WTC11 (cell line): ENCODE measurements at regions not wholly inside any gene's neighbourhood (a gene's known extent, or its start where the extent isn't known, plus 50 kb on each side); places are given as distances from the start of the nearest gene placed in this dataset.
"Not testable (repeated sequence)": the region's sequence is repeated elsewhere in the genome, so short reads cannot be mapped to it uniquely, and the experiment has no call there.

Source experiments
- ATAC-seq: fragments of 200-7000 bp; cut with Tn5 transposase; 2 replicates; pipeline ENCODE4 v1.10.0; 2021; ENCODE audit warnings: mild to moderate bottlenecking, moderate library complexity
- CTCF ChIA-PET: fragments of 300-600 bp; sonication (Branson Sonifier 250); formaldehyde crosslinking; loops from one replicate; lab custom pipeline; 2021; ENCODE audit warnings: antibody characterized with exemption; lab: Charles Lee
- POLR2A ChIA-PET: fragments of 350-600 bp; sonication (Branson Sonifier 250); formaldehyde crosslinking; loops from one replicate; lab custom pipeline; 2021; ENCODE audit warnings: antibody characterized with exemption; lab: Charles Lee
- DNase-seq: peaks from one replicate; pipeline ENCODE4 v3.0.0; 2021; ENCODE audit warnings: low spot score
- H3K27ac Mint-ChIP-seq: 2 replicates; pipeline ENCODE4 v1.8.0; 2021; ENCODE audit warnings: mixed read lengths
- H3K27me3 Mint-ChIP-seq: 2 replicates; pipeline ENCODE4 v1.8.0; 2021; ENCODE audit warnings: low read depth, mild to moderate bottlenecking, moderate library complexity, mixed read lengths
- H3K36me3 Mint-ChIP-seq: 2 replicates; pipeline ENCODE4 v1.8.0; 2021; ENCODE audit warnings: mixed read lengths
- H3K4me1 Mint-ChIP-seq: 2 replicates; pipeline ENCODE4 v1.8.0; 2022; ENCODE audit warnings: mixed read lengths
- H3K4me3 Mint-ChIP-seq: 2 replicates; pipeline ENCODE4 v1.8.0; 2021; ENCODE audit warnings: mild to moderate bottlenecking, moderate library complexity, mixed read lengths
- H3K9me3 Mint-ChIP-seq: 2 replicates; pipeline ENCODE4 v1.8.0; 2021; ENCODE audit warnings: mixed read lengths
- ARID4B ChIP-seq: sonication (generic); formaldehyde crosslinking; IDR thresholded peaks from 2 replicates; pipeline ENCODE4 v1.8.0; 2023; ENCODE audit warnings: missing genetic modification reagents, mild to moderate bottlenecking, borderline replicate concordance
- ATF1 ChIP-seq: sonication (generic); formaldehyde crosslinking; IDR thresholded peaks from 2 replicates; pipeline ENCODE4 v1.8.1; 2023; ENCODE audit warnings: mild to moderate bottlenecking, moderate library complexity, missing genetic modification reagents
- CREM ChIP-seq: sonication (generic); formaldehyde crosslinking; IDR thresholded peaks from 2 replicates; pipeline ENCODE4 v1.8.1; 2022; ENCODE audit warnings: mild to moderate bottlenecking, missing genetic modification reagents, moderate library complexity
- ERG ChIP-seq: fragments of 250-450 bp; sonication (Bioruptor Pico); IDR thresholded peaks from 2 replicates; pipeline ENCODE4 v1.8.0; 2021; ENCODE audit warnings: mild to moderate bottlenecking
- ETV6 ChIP-seq: sonication (generic); formaldehyde crosslinking; IDR thresholded peaks from 2 replicates; pipeline ENCODE4 v1.8.1; 2022; ENCODE audit warnings: mild to moderate bottlenecking, missing genetic modification reagents
- GRHL2 ChIP-seq: fragments of 250-450 bp; sonication (Bioruptor Pico); IDR thresholded peaks from 2 replicates; pipeline ENCODE4 v1.8.0; 2022; ENCODE audit warnings: mild to moderate bottlenecking, moderate library complexity; ENCODE audit not compliant: insufficient replicate concordance, severe bottlenecking
- HMGA2 ChIP-seq: fragments of 250-450 bp; sonication (Bioruptor Pico); IDR thresholded peaks from 2 replicates; pipeline ENCODE4 v1.4.0; 2021; ENCODE audit warnings: mild to moderate bottlenecking, moderate library complexity
- IRF1 ChIP-seq: sonication (generic); formaldehyde crosslinking; IDR thresholded peaks from 2 replicates; pipeline ENCODE4 v1.8.0; 2023; ENCODE audit warnings: missing genetic modification reagents
- JAZF1 ChIP-seq: fragments of 250-450 bp; sonication (Bioruptor Pico); IDR thresholded peaks from 2 replicates; pipeline ENCODE4 v1.9.0; 2021; ENCODE audit warnings: moderate library complexity, mild to moderate bottlenecking, inconsistent platforms
- NFE2L1 ChIP-seq: sonication (generic); formaldehyde crosslinking; IDR thresholded peaks from 2 replicates; pipeline ENCODE4 v1.8.1; 2023; ENCODE audit warnings: missing genetic modification reagents
- NFYB ChIP-seq: sonication (generic); formaldehyde crosslinking; conservative IDR thresholded peaks from 2 replicates; pipeline ENCODE4 v1.8.0; 2022; ENCODE audit warnings: low read depth, missing genetic modification reagents
- TEAD4 ChIP-seq: sonication (generic); formaldehyde crosslinking; IDR thresholded peaks from 2 replicates; pipeline ENCODE4 v1.8.0; 2022; ENCODE audit warnings: mild to moderate bottlenecking, missing genetic modification reagents
- USF1 ChIP-seq: sonication (generic); formaldehyde crosslinking; IDR thresholded peaks from 2 replicates; pipeline ENCODE4 v1.8.0; 2022; ENCODE audit warnings: mild to moderate bottlenecking, missing genetic modification reagents
- USF2 ChIP-seq: sonication (generic); formaldehyde crosslinking; IDR thresholded peaks from 2 replicates; pipeline ENCODE4 v1.8.1; 2023; ENCODE audit warnings: mild to moderate bottlenecking, missing genetic modification reagents, moderate library complexity
- ZMAT4 ChIP-seq: fragments of 250-450 bp; sonication (Bioruptor Pico); IDR thresholded peaks from 2 replicates; pipeline ENCODE4 v1.9.0; 2021; ENCODE audit warnings: mild to moderate bottlenecking
- ZNF396 ChIP-seq: fragments of 250-450 bp; sonication (Bioruptor Pico); IDR thresholded peaks from 2 replicates; pipeline ENCODE4 v1.8.0; 2021; ENCODE audit warnings: mild to moderate bottlenecking, moderate library complexity, borderline replicate concordance
- ZNF532 ChIP-seq: fragments of 250-450 bp; sonication (Bioruptor Pico); IDR thresholded peaks from 2 replicates; pipeline ENCODE4 v1.9.0; 2021; ENCODE audit warnings: mild to moderate bottlenecking, borderline replicate concordance
- ZNF671 ChIP-seq: fragments of 250-450 bp; sonication (Bioruptor Pico); IDR thresholded peaks from 2 replicates; pipeline ENCODE4 v1.8.0; 2021; ENCODE audit warnings: mild to moderate bottlenecking

- DNase-seq (no peak), ATAC-seq (no peak)
- Mint-ChIP-seq H3K27ac (no peak overlapping the region), H3K36me3 (peaks cover 18% of the 10 kb centered on the region), H3K4me1 (peaks cover 14% of the 10 kb centered on the region), H3K27me3 (no peaks in the 10 kb centered on the region; the same call in 1 of the 2 replicates), H3K4me3 (no peak overlapping the region), H3K9me3 (peaks cover 42% of the 10 kb centered on the region)
- TF ChIP-seq ETV6 (CRISPR knock-in tag) (no peak), CREM (no peak), NFYB (CRISPR knock-in tag) (no peak), ERG (CRISPR knock-in tag) (no peak), ATF1 (CRISPR knock-in tag) (no peak), JAZF1 (no peak)
- ChIA-PET POLR2A (no interaction called here), CTCF (no interaction called here)
Measured at GRCh38 chr2:3033315-3033714, 344.3 kb downstream of the EIPR1 start.

- H3K4me3 Mint-ChIP-seq, CTCF ChIA-PET, H3K27ac Mint-ChIP-seq, H3K27me3 Mint-ChIP-seq, DNase-seq, POLR2A ChIA-PET, ATAC-seq: not testable (repeated sequence)
- peaks cover 54% of the 10 kb centered on the region for H3K9me3 Mint-ChIP-seq
- peaks cover 19% of the 10 kb centered on the region for H3K36me3 Mint-ChIP-seq
- H3K4me1 Mint-ChIP-seq, result peaks cover 14% of the 10 kb centered on the region
Measured at GRCh38 chr2:3030791-3031190, 346.8 kb downstream of the EIPR1 start.

GRCh38 chr2:3025984-3026383, 351.6 kb downstream of the EIPR1 start:
- peaks cover 13% of the 10 kb centered on the region for H3K27me3 Mint-ChIP-seq
- ATAC-seq, result no peak
- TF ChIP-seq ETV6 (CRISPR knock-in tag), result no peak
- TF ChIP-seq TEAD4 (CRISPR knock-in tag), result no peak
- no peak for TF ChIP-seq JAZF1
- no peak for TF ChIP-seq ZMAT4 (CRISPR knock-in tag)
- TF ChIP-seq ZNF532 (CRISPR knock-in tag), result no peak
- TF ChIP-seq GRHL2, result no peak
- no peak for TF ChIP-seq NFE2L1
- no peak for TF ChIP-seq USF1 (CRISPR knock-in tag)
- TF ChIP-seq USF2 (CRISPR knock-in tag), result no peak
- TF ChIP-seq ZNF671 (CRISPR knock-in tag), result no peak
- no peak for TF ChIP-seq ZNF396 (CRISPR knock-in tag)
- TF ChIP-seq HMGA2, result no peak
- TF ChIP-seq IRF1 (CRISPR knock-in tag), result no peak
- no peak for TF ChIP-seq ARID4B (CRISPR knock-in tag)

More at GRCh38 chr2:3025984-3026383, 351.6 kb downstream of the EIPR1 start:
- Mint-ChIP-seq H3K36me3 (peaks cover 17% of the 10 kb centered on the region), H3K4me1 (peaks cover 39% of the 10 kb centered on the region), H3K4me3 (no peak overlapping the region), H3K9me3 (peaks cover 56% of the 10 kb centered on the region), H3K27ac (no peak overlapping the region)
- ChIA-PET POLR2A (no interaction called here), CTCF (no interaction called here)
- no peak for DNase-seq
